Keratinocyte (primary cell): ENCODE measurements at regions not wholly inside any gene's neighbourhood (a gene's known extent, or its start where the extent isn't known, plus 50 kb on each side); places are given as distances from the start of the nearest gene placed in this dataset.

Experiments used
- CTCF ChIP-seq, 3 experiments: IDR thresholded peaks in 1 of 3; conservative IDR thresholded peaks in 1 of 3; optimal IDR thresholded peaks in 1 of 3; 2 replicates in 2 of 3; 3 replicates in 1 of 3; pipeline versions ENCODE3 to v1.5.1; 2011; ENCODE audit warnings: low read length in 3 of 3, mild to moderate bottlenecking in 3 of 3, moderate library complexity in 2 of 3, control low read depth in 1 of 3, inconsistent platforms in 1 of 3; ENCODE audit not compliant: insufficient read depth in 2 of 3; ENCODE audit errors: extremely low read depth in 1 of 3
- EZH2 ChIP-seq: IDR thresholded peaks from one replicate; pipeline ENCODE4 v1.6.1; 2012; ENCODE audit warnings: inconsistent platforms, mild to moderate bottlenecking, low read length, moderate library complexity

GRCh38 chr15:31214864-31215489 is 111.7 kb upstream of the KLF13 start:
- TF ChIP-seq CTCF (optimal IDR thresholded peaks at IDR 0.05 in 1 of 3, IDR thresholded peaks at IDR 0.05 in 1 of 3, conservative IDR thresholded peaks at IDR 0.05 in 1 of 3; ENCODE audit: extremely low read depth in 1 of 3, insufficient read depth in 2 of 3, low read length in 3 of 3) (no peak), EZH2 (no peak)
